H9 (cell line): ENCODE measurements at regions not wholly inside any gene's neighbourhood (a gene's known extent, or its start where the extent isn't known, plus 50 kb on each side); places are given as distances from the start of the nearest gene placed in this dataset.

Source experiments
- DNase-seq: peaks from one replicate; pipeline ENCODE4 v3.0.0-alpha.2; 2017
- H2AFZ ChIP-seq: one replicate; pipeline ENCODE4 v1.6.1; 2013; ENCODE audit warnings: mild to moderate bottlenecking, low read length, control low read depth, moderate library complexity
- H2AK5ac ChIP-seq: 2 replicates; pipeline ENCODE4 v1.6.1; 2013; ENCODE audit warnings: low read length, control low read depth, mixed read lengths; ENCODE audit not compliant: insufficient read length
- H2BK120ac ChIP-seq: one replicate; pipeline ENCODE4 v1.6.1; 2013; ENCODE audit warnings: low read depth, mild to moderate bottlenecking, low read length, control low read depth, inconsistent platforms; ENCODE audit not compliant: poor library complexity, severe bottlenecking
- H2BK12ac ChIP-seq: 2 replicates; pipeline ENCODE4 v1.6.1; 2013; ENCODE audit warnings: low read length, control low read depth, mixed read lengths, low read depth; ENCODE audit not compliant: insufficient read length
- H2BK15ac ChIP-seq: 2 replicates; pipeline ENCODE4 v1.6.1; 2013; ENCODE audit warnings: low read depth, low read length, control low read depth
- H2BK20ac ChIP-seq: one replicate; pipeline ENCODE4 v1.6.1; 2013; ENCODE audit warnings: low read depth, mild to moderate bottlenecking, low read length, control low read depth, inconsistent platforms; ENCODE audit not compliant: poor library complexity, severe bottlenecking
- H2BK5ac ChIP-seq: 2 replicates; pipeline ENCODE4 v1.6.1; 2013; ENCODE audit warnings: low read length, control low read depth, mixed read lengths; ENCODE audit not compliant: insufficient read length
- H3K14ac ChIP-seq: 2 replicates; pipeline ENCODE4 v1.6.1; 2013; ENCODE audit warnings: low read length, control low read depth; ENCODE audit not compliant: insufficient read depth
- H3K18ac ChIP-seq: 2 replicates; pipeline ENCODE4 v1.6.1; 2013; ENCODE audit warnings: low read depth, mild to moderate bottlenecking, mixed read lengths, low read length, control low read depth; ENCODE audit not compliant: insufficient read length
- H3K23ac ChIP-seq: 2 replicates; pipeline ENCODE4 v1.6.1; 2013; ENCODE audit warnings: low read length, control low read depth, mixed read lengths, low read depth; ENCODE audit not compliant: insufficient read length
- H3K23me2 ChIP-seq: 2 replicates; pipeline ENCODE4 v1.6.1; 2013; ENCODE audit warnings: low read depth, mild to moderate bottlenecking, mixed read lengths, low read length, control low read depth; ENCODE audit not compliant: insufficient read length, poor library complexity, severe bottlenecking
- H3K27ac ChIP-seq: 2 replicates; pipeline ENCODE4 v1.5.1; 2013; ENCODE audit warnings: low read length, control low read depth, mixed read lengths, low read depth; ENCODE audit not compliant: insufficient read length
- H3K27me3 ChIP-seq: 2 replicates; pipeline ENCODE4 v1.6.1; 2013; ENCODE audit warnings: low read length, control low read depth, inconsistent platforms; ENCODE audit not compliant: insufficient read depth
- H3K4ac ChIP-seq: 2 replicates; pipeline ENCODE4 v1.6.1; 2013; ENCODE audit warnings: low read depth, mild to moderate bottlenecking, control low read depth, inconsistent platforms, low read length, moderate library complexity
- H3K4me1 ChIP-seq: 2 replicates; pipeline ENCODE4 v1.6.1; 2013; ENCODE audit warnings: low read length, control low read depth, inconsistent platforms; ENCODE audit not compliant: insufficient read depth
- H3K4me2 ChIP-seq: 2 replicates; pipeline ENCODE4 v1.6.1; 2013; ENCODE audit warnings: low read length, control low read depth, mixed read lengths; ENCODE audit not compliant: insufficient read length, insufficient read depth
- H3K56ac ChIP-seq: 2 replicates; pipeline ENCODE4 v1.6.1; 2013; ENCODE audit warnings: low read depth, mild to moderate bottlenecking, mixed read lengths, low read length, control low read depth; ENCODE audit not compliant: insufficient read length
- H3K79me1 ChIP-seq: 2 replicates; pipeline ENCODE4 v1.6.1; 2013; ENCODE audit warnings: low read depth, mild to moderate bottlenecking, moderate library complexity, low read length, control low read depth, inconsistent platforms; ENCODE audit not compliant: insufficient read depth, poor library complexity, severe bottlenecking
- H3K79me2 ChIP-seq: 2 replicates; pipeline ENCODE4 v1.6.1; 2013; ENCODE audit warnings: low read length, control low read depth, inconsistent platforms; ENCODE audit not compliant: insufficient read depth
- H3K9ac ChIP-seq: 2 replicates; pipeline ENCODE4 v1.6.1; 2013; ENCODE audit warnings: low read length, control low read depth, mixed read lengths; ENCODE audit not compliant: insufficient read length; ENCODE audit errors: extremely low read depth
- H3K9me3 ChIP-seq: one replicate; pipeline ENCODE4 v1.6.1; 2013; ENCODE audit warnings: low read depth, low read length, inconsistent platforms; ENCODE audit not compliant: control insufficient read depth
- H3T11ph ChIP-seq: one replicate; pipeline ENCODE4 v1.6.1; 2013; ENCODE audit warnings: mild to moderate bottlenecking, low read length, control low read depth, inconsistent platforms
- H4K20me1 ChIP-seq: one replicate; pipeline ENCODE4 v1.6.1; 2013; ENCODE audit not compliant: control insufficient read depth, insufficient read length, insufficient read depth
- H4K5ac ChIP-seq: 2 replicates; pipeline ENCODE4 v1.6.1; 2013; ENCODE audit warnings: low read depth, mild to moderate bottlenecking, mixed read lengths, low read length, control low read depth; ENCODE audit not compliant: insufficient read length
- H4K8ac ChIP-seq: replicated peaks from 2 replicates; pipeline ENCODE4 v1.6.1; 2013; ENCODE audit warnings: low read length, control low read depth, mixed read lengths, low read depth; ENCODE audit not compliant: insufficient read length
- H4K91ac ChIP-seq: 2 replicates; pipeline ENCODE4 v1.6.1; 2013; ENCODE audit warnings: low read depth, mild to moderate bottlenecking, moderate library complexity, mixed read lengths, low read length, control low read depth; ENCODE audit not compliant: insufficient read length
- H3K27ac Mint-ChIP-seq, 3 experiments: 2 replicates in 2 of 3; 3 replicates in 1 of 3; pipeline ENCODE4 v1.8.0; 2020 to 2021; ENCODE audit warnings: mixed read lengths in 3 of 3, mild to moderate bottlenecking in 1 of 3, moderate library complexity in 1 of 3
- H3K27me3 Mint-ChIP-seq: 2 replicates; pipeline ENCODE4 v1.8.0; 2021; ENCODE audit warnings: low read depth, mild to moderate bottlenecking, moderate library complexity, mixed read lengths
- H3K36me3 Mint-ChIP-seq, 3 experiments: 2 replicates in 2 of 3; 3 replicates in 1 of 3; pipeline ENCODE4 v1.8.0; 2020 to 2021; ENCODE audit warnings: low read depth in 3 of 3, mixed read lengths in 3 of 3; ENCODE audit not compliant: insufficient read depth in 1 of 3
- H3K4me1 Mint-ChIP-seq, 2 experiments: 2 replicates each; pipeline ENCODE4 v1.8.0; 2020; ENCODE audit warnings: mixed read lengths in 2 of 2
- H3K4me3 Mint-ChIP-seq, 2 experiments: 2 replicates in 1 of 2; 3 replicates in 1 of 2; pipeline ENCODE4 v1.8.0; 2020 to 2021; ENCODE audit warnings: mild to moderate bottlenecking in 2 of 2, mixed read lengths in 2 of 2, moderate library complexity in 1 of 2
- H3K9me3 Mint-ChIP-seq, 2 experiments: 2 replicates in 1 of 2; 3 replicates in 1 of 2; pipeline ENCODE4 v1.8.0; 2020; ENCODE audit warnings: mild to moderate bottlenecking in 2 of 2, mixed read lengths in 2 of 2, moderate library complexity in 1 of 2
- WGBS: extraction: QIAGEN DNeasy Blood & Tissue Kit; methylation state at CpG from one replicate; pipeline ENCODE4 v1.1.7; 2013; ENCODE audit warnings: missing lambda C conversion rate, low lambda C conversion rate, mixed read lengths; ENCODE audit not compliant: insufficient read length; ENCODE audit errors: extremely low coverage; 5-methylcytosine and 5-hydroxymethylcytosine counted together
- TF ChIP-seq, protein P1 (sequence below): fragments of 200-600 bp; sonication (generic); conservative IDR thresholded peaks from 3 replicates; pipeline ENCODE4 v1.8.0; 2021; ENCODE audit warnings: antibody characterized with exemption, mild to moderate bottlenecking

DNA sequence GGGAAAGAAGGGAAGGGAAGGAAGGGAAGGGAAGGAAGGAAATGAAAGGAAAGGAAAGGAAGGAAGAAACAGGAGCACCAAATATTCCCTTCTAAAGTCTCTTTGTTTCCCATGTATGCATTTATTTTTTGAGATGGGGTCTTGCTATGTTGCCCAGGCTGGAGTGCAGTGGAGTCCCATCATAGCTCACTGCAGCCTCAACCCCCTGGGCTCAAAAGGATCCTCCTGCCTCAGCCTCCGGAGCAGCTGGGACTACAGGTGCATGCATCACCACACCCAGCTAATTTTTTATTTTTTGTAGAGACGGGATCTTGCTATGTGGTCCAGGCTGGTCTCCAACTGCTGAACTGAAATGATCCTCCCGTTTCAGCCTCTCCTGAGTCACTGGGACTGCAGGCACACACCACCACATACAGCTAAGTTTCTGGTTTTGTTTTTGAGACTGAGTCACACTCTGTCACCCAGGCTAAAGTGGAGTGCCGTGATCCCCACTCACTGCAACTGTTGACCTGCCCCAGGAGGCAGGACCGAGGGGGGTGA is 102.8 kb downstream of the CRLF2 start:
- peaks cover 58 to 71% of the 10 kb centered on the region in 2 experiments for H3K4me1 Mint-ChIP-seq
- Histone ChIP-seq H3K23ac (no peak overlapping the region), H3K79me2 (no peaks in the 10 kb centered on the region), H2AK5ac (no peak overlapping the region), H3K27me3 (peaks cover 3% of the 10 kb centered on the region; the same call in 1 of the 2 replicates), H3K56ac (no peak overlapping the region), H2BK20ac (no peak overlapping the region), H3K23me2 (peaks cover 4% of the 10 kb centered on the region), H3K14ac (no peak overlapping the region), H3K79me1 (no peaks in the 10 kb centered on the region), H2BK120ac (no peak overlapping the region), H3K27ac (no peak overlapping the region), H4K91ac (no peak overlapping the region), H3T11ph (no peak overlapping the region), H3K4ac (no peak overlapping the region), H4K20me1 (no peaks in the 10 kb centered on the region), H3K18ac (no peak overlapping the region), H4K8ac (no peak overlapping the region), H3K9ac (no peak overlapping the region), H2BK5ac (no peak overlapping the region), H4K5ac (no peak overlapping the region), H2BK15ac (no peak overlapping the region), H3K4me2 (no peak overlapping the region), H3K4me1 (peaks cover 9% of the 10 kb centered on the region; the same call in 1 of the 2 replicates), H2AFZ (no peak overlapping the region), H2BK12ac (no peak overlapping the region), H3K9me3 (no peaks in the 10 kb centered on the region)
- peaks cover 6 to 11% of the 10 kb centered on the region in 2 experiments; a peak in 2 of 5 replicates for H3K9me3 Mint-ChIP-seq
- TF ChIP-seq, protein P1, sequence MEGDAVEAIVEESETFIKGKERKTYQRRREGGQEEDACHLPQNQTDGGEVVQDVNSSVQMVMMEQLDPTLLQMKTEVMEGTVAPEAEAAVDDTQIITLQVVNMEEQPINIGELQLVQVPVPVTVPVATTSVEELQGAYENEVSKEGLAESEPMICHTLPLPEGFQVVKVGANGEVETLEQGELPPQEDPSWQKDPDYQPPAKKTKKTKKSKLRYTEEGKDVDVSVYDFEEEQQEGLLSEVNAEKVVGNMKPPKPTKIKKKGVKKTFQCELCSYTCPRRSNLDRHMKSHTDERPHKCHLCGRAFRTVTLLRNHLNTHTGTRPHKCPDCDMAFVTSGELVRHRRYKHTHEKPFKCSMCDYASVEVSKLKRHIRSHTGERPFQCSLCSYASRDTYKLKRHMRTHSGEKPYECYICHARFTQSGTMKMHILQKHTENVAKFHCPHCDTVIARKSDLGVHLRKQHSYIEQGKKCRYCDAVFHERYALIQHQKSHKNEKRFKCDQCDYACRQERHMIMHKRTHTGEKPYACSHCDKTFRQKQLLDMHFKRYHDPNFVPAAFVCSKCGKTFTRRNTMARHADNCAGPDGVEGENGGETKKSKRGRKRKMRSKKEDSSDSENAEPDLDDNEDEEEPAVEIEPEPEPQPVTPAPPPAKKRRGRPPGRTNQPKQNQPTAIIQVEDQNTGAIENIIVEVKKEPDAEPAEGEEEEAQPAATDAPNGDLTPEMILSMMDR = no peak
- H3K36me3 Mint-ChIP-seq = peaks cover 0 to 2% (median 0%) of the 10 kb centered on the region in 3 experiments; a peak in 1 of 7 replicates
- no peak overlapping the region; a peak in 1 of 5 replicates for H3K4me3 Mint-ChIP-seq
- no peak for DNase-seq
- peak overlapping the region in 2 of 3 experiments; percentile 98 to 99; a peak in 1 of 7 replicates for H3K27ac Mint-ChIP-seq
- WGBS = no CpG with 5 or more reads among the region's 5 CpGs
- peaks cover 32% of the 10 kb centered on the region for H3K27me3 Mint-ChIP-seq
